ENCODE measurements at regions not wholly inside any gene's neighbourhood (a gene's known extent, or its start where the extent isn't known, plus 50 kb on each side); places are given as distances from the start of the nearest gene placed in this dataset.

DNA sequence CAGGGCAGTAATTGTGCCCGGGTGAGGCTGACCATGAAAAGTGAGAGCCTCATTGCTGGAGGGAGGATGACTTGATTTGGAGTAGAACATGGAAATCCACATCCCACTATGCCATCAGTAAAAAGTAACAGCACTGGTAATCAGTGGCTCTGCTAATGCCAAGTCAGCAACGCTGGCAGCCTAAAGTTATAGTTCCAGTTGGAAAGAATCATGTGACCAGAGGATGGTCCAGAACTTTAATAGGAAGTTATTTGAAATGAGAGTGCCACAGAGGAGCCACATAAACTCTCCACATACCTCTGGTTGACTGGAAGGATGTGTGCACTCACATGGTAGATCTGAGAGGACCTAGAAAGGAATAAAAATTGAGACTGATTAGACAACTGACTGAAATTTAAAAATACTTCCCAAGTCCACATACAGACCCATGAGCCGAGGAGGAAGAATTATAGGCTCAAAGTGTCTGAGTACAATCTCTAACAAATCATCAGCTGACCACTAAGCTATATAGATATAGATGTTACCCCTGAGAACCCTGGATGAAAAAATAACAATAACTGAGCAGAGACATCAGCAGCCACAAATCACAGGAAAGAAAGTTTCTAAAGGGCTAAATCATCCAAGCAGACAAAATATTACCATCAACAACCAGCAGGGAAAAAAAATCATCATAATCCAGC lies 346.8 kb downstream of the STK39 start:
- intact Hi-C loops (cut with DNase I) = no loop called here
- DNase-seq = no peak
- no peak for ATAC-seq (ENCODE audit: poor library complexity)

DNA sequence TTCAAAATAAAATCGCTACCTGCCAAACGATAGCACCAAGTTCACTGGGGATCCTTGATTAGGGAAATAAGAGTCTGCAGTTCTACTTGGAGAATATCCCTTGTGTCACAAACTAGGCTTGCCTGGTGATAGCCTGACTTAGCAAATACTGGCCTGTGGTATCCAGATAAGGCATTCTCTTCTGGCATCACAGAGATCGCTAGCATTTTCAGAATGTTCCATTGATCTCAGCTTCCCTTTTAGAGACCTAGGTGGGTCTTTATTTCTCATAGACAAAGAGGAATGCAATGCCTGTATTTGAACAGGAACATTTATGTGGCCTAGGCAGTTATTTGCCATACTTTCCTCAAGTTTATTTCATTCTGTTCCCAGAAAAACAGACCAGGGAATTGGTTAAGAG lies 349.1 kb downstream of the STK39 start:
- ATAC-seq (ENCODE audit: poor library complexity) (no peak), DNase-seq (no peak)
- intact Hi-C loops (cut with DNase I) = no loop called here

DNA sequence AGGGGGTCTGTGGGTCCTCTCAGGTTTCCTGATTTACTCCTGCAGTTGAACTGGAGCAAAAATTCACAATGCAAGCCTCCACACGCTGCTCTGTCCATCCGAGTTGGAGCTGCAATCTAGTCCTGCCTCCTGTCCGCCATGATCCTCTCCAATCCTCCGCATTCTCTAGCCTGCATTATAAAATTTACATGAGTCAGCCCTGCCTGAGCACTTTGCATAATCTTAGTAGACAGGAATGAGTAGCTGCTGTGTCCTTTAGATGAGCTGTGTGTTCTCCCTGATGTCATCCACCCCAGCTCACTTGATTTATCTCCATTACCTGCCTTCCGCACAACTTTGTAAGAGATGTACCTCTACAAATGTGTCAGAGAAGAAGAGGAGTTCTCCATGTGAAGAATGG lies 355.6 kb downstream of the STK39 start:
- intact Hi-C loops (cut with DNase I) = no loop called here
- DNase-seq (no peak), ATAC-seq (ENCODE audit: poor library complexity) (no peak)

DNA sequence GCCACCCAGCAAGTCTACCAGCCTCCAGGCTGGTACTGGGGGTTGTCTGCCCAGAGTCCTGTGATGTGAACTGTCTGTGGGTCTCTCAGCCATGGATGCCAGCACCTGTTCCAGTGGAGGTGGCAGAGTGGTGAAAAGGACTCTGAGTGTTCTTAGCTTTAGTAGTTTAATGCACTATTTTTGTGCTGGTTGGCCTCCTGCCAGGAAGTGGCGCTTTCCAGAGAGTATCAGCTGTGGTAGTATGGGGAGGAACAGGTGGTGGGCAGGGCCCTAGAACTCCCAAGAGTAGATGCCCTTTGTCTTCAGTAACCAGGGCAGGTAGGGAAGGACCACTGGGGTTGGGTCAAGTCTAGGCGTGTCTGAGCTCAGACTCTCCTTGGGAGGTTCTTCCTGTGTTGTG lies 356.7 kb downstream of the STK39 start:
- intact Hi-C loops (cut with DNase I) = no loop called here
- DNase-seq (no peak), ATAC-seq (ENCODE audit: poor library complexity) (no peak)

DNA sequence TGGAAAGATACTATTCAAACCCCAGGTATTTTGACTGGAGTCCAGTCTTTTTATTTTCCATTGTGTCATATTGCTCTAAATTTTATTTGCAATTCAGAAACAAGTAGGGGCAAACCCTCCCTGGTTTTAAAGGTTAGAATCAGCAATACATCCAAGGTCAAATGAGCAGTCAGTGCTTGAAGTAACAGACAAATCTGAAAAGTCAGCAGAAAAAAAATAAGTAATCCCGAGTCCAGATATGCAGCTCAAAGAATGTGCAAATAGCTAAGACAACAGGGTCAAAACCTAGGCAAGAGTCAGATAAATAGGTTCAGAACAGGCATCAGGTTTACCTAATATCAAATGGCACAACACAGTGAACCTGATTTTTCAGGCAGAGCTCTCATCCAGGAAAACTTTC lies 367.0 kb downstream of the STK39 start:
- ATAC-seq (ENCODE audit: poor library complexity) (no peak), DNase-seq (no peak)
- intact Hi-C loops (cut with DNase I) = no loop called here

DNA sequence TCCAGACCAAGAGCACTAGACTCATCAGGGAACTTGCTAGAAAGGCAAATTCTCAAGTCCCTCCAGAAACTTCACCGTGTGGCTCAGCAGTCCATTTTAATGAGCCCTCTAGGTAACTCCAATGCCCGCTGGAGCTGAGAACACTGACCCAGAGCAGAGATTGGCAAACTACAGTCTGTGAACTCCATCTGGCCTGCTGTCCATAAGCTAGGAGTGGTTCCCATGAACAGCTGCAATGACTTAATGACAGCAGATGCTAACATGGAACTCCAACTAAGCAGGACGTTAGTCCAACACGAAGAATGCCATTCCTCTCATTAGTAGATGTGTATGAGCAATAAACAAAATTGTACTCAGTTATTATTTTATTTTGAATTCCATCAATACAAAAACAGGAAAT lies 371.9 kb downstream of the STK39 start:
- intact Hi-C loops (cut with DNase I) = no loop called here
- ATAC-seq (ENCODE audit: poor library complexity) (no peak), DNase-seq (no peak)

DNA sequence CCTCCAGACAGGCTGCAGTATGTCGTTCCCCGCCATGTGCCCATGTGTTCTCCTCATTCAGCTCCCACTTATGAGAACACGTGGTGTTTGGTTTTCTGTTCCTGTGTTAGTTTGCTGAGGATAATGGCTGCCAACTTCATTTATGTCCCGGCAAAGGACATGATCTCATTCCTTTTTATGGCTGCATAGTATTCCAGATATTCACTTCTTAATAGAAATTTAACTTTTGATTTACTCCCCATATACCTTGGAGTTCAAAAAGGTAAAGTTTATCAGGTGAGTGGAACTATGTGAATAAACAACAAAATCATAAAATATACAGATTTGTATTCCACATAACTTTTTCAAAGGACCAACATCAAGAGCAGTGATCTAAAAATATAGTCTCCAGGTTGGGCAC lies 372.6 kb downstream of the STK39 start:
- DNase-seq (no peak), ATAC-seq (ENCODE audit: poor library complexity) (no peak)
- intact Hi-C loops (cut with DNase I) = no loop called here

DNA sequence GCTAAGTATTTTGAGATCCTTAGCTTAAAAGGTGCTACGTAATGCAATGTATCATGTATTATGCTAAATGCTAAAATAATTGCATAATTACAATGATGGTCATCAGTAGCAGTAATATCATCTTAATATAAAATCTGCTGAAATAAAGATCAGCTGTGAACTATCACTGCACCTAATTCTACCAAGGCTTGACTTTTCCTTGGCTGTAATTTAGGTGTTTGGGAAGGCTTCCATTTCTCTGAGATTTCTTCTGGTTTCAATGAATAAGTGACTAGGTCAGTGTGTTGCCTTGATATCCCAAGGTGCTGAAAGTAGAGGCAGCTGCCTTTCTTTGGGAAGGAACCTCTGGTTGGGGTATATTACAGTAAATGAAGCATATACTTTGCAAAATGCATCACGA lies 376.1 kb downstream of the STK39 start:
- DNase-seq (no peak), ATAC-seq (ENCODE audit: poor library complexity) (no peak)
- intact Hi-C loops (cut with DNase I) = no loop called here

DNA sequence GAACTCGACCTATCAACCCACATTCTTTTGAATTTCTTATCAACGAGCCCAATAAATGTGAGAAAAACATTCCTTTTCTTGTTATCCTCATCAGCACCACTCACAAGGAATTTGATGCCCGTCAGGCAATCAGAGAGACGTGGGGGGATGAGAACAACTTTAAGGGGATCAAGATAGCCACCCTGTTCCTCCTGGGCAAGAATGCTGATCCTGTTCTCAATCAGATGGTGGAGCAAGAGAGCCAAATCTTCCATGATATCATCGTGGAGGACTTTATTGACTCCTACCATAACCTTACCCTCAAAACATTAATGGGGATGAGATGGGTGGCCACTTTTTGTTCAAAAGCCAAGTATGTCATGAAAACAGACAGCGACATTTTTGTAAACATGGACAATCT lies 378.2 kb downstream of the STK39 start:
- no peak for ATAC-seq (ENCODE audit: poor library complexity)

DNA sequence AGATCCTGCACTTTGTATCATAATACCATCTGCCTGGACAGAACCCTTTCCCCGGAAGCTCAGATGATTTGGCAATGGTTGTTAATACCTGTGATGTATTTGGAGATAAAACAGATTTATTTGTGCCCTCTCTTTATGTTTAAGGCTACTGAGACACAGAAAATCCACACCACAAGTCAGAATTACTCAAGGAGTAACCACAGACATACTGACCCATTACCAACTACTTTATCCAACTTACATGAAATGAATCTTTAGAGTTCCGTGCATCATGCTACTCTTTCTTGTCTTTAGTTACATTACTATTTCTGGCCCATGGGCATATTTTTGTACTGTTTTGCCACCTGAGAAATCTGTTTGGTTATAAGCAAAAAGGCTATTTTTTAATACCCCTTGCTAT lies 384.0 kb downstream of the STK39 start:
- intact Hi-C loops (cut with DNase I) = no loop called here
- DNase-seq (no peak), ATAC-seq (ENCODE audit: poor library complexity) (no peak)

More for the DNA sequence above, 378.2 kb downstream of the STK39 start:
- DNase-seq = no peak
- intact Hi-C loops (cut with DNase I) = no loop called here

DNA sequence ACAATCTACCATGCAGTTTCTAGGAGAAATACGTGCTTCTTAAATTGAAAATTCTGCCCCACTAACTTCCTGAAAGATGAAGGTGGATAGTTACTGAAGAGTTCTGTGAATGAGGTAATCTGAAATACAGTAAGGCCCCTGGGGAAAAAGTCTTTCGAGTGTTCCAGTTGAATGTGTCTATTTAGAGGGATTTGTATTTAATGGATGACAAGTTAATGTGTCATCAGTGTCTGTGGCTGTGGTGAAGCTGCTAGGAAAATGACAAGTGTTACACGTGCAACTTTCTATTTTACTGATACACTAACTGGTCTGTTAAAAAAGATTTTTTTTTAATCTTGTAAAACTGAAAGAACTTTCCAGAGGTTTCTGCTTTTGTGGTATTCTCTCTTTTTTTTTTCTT lies 384.6 kb downstream of the STK39 start:
- no peak for ATAC-seq (ENCODE audit: poor library complexity)
- DNase-seq = no peak
- intact Hi-C loops (cut with DNase I) = no loop called here

DNA sequence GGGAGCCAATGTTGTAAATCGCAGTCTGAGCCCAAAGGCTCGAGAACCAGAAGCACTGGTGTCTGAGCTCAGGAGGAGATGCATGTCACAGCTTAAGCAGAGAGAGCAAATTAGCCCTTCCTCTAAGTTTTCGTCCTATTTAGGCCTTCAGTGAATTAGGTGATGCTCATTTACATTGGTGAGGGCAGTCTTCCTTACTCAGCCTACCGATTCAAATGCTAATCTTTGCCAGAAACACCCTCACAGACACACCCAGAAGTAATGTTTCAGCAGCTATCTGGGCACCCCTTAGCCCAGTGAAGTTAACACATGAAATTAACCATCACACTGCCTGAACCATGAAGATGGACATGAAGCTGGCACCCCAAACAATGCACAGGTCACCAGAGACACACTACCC lies 385.1 kb downstream of the STK39 start:
- intact Hi-C loops (cut with DNase I) = no loop called here
- DNase-seq (no peak), ATAC-seq (ENCODE audit: poor library complexity) (no peak)

DNA sequence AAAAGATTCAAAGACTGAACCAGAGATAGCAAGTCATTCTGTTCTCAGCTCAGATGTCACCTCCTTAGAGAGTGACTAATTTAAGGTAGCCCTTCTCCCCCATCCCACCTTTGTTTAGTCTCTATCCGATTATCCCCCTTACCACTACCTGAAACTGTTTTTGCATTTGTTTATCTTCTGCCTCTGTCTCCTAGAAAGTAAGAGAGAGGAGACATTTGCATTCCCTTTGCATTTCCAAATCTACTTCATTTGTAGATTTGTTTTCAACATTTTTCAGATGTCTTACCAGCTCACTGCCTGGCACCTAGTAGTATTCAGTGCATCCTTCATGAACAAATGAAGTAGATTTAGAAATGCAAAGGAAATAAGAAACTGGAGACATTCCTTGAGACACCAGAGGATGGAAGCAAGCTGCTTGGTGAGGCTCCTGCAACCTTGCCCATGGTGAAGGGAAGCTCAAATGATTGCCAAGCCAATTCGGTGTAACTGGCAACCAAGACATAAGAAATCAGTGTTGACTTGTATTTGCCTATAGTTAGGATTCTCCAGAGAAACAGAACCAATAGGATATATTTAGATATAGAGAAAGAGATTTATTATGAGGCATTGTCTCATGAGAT lies 385.7 kb downstream of the STK39 start:
- ATAC-seq (ENCODE audit: poor library complexity) (no peak), DNase-seq (no peak)
- intact Hi-C loops (cut with DNase I) = no loop called here

DNA sequence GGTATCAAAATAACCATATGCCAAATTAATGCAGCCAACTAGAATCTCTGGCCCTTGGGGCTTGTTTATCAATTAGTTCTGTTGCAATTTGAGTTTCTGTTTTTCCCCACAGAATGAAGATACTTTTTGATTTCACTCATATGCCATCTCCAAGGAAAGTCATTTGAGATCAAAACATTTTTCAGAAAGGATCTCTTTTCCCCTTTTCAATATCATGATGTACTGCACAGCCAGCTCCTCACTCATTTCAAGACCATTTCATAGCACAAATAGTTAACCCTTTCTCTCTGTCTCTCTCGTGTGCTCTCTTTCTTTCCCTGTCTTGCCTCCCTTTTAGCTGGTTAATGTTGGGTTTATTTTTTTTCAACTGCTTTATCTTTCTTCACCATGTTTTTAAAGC lies 387.3 kb downstream of the STK39 start:
- DNase-seq (no peak), ATAC-seq (ENCODE audit: poor library complexity) (no peak)
- intact Hi-C loops (cut with DNase I) = no loop called here

DNA sequence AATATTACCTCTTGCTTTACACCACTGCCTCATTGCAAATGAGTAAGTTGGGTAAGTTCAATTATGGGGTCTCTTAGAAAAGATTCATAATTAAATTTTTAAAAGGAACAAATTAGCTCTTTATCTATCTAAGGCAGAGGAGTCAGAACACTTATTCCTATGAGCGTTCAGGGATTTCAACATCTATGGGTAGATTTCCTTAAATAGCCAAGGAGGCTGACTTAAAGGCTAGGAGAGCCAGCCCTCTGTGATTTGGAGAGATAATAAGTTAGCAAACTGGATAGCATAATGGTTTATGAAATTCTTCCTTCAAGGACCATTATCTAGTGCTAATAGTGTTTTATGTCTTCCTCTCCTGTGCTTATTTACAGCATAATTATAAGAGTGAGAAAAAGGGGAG lies 387.7 kb downstream of the STK39 start:
- intact Hi-C loops (cut with DNase I) = no loop called here
- DNase-seq = no peak
- ATAC-seq (ENCODE audit: poor library complexity) = no peak

DNA sequence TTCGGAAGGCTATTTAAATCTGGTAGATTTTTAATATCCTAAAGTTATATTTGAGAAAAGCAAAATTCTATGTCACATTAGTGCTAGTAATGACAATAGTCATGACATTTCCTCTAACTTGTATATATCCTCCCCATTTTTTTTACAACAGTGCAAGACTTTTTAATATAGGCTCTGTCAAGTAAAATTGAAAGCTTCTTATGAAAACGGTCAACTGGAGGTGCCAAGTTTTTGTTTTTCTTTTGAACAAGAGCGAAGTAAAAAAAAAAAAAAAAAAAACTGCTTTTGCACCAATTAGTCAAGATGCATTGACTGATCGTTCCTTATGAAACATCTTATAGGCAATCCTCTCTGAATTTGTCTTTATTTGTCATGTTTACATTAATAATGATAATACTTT lies 389.3 kb downstream of the STK39 start:
- intact Hi-C loops (cut with DNase I) = no loop called here
- ATAC-seq (ENCODE audit: poor library complexity) = no peak
- no peak for DNase-seq

DNA sequence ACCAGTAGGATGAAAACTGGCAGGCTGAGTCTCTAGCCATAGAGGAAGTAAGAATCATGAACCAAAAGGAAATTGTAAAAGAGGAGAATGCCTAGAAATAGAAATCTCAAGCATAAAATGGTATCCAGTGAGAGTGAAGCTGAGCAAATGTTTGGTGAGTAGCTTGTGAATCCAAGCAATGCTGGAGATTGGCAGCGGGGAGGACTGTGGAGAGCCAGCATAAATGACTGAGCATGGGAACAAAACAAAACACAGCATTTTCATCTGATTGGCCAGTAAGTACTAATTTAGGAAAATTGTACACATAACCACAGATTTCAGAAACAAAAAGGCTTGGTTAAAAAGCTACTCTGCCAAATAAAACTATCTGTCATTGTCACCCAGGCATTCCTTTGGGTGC lies 390.0 kb downstream of the STK39 start:
- DNase-seq (no peak), ATAC-seq (ENCODE audit: poor library complexity) (no peak)
- intact Hi-C loops (cut with DNase I) = no loop called here

DNA sequence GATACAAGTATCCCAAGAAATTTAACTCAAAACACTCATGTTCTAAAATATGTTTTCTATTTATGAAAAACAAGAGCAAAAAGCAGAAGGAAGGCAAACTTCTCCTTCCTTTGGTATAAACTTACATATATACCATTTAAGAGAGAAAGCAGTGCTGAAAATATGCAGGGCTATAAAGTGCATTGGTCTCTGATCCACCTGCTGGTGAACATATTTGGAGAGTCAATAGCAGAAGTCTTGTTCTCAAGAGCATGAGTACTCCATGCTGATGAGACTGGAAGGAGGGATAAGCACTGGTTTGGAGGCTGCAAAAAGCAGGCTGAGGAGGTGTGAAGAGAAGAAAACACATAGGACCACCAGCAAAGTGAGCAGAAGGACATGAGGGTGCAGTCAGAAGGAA lies 391.2 kb downstream of the STK39 start:
- intact Hi-C loops (cut with DNase I) = no loop called here
- ATAC-seq (ENCODE audit: poor library complexity) (no peak), DNase-seq (no peak)

DNA sequence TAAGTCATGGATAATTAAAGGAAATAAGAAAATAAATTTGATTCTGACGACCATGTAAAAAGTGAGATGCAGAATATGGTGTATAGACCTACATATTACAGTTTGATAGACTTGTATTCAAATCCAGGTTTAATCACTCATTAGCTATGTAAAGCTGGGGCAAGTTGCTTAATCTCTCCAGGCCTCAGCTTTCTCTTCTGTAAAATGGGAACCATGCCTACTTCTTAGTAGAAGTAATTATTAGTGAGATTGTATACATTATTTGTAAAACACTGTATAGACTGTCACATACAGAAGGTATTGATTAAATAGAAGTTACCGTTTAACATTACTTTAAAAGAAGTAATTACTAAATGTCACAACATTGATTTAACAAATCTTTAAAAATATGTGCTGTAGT lies 392.2 kb downstream of the STK39 start:
- DNase-seq (no peak), ATAC-seq (ENCODE audit: poor library complexity) (no peak)
- intact Hi-C loops (cut with DNase I) = no loop called here

DNA sequence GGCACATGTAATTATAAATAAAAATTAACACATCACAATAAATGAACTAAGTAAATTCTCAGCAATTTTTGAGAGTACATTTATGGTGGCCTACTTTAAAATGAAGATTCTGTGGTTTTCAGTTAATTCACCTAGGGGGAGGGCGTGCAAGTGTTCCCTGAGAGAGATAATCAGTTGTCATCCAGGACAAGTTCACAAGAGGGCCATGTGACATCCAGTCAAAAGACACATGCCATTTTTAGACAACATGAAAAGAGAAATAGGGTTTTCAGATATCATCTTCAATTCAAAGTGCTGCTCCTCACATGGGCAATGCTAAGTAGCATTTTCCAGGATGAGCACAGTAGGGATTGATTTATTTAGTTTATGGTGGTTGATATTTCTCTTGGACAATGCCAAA lies 393.7 kb downstream of the STK39 start:
- no peak for DNase-seq
- no peak for ATAC-seq (ENCODE audit: poor library complexity)
- intact Hi-C loops (cut with DNase I) = no loop called here

DNA sequence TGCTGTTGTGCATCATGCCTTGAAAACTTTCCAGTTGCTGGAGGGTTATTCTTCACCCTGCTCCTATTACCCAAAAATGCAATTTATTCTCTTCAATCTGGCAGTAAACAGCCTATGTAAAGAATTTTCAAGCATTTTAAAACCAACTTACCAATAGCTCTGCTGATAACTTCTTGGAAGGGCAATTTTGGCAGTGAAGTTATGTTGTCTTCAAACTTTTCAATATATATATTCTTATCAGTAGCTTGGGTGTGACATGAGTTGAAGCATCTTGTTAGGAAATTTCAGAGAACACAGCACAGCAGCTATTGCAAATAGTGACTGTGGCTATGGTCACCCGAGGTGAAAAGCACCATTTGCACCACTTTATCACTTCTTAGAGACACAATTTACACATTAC lies 395.5 kb downstream of the STK39 start:
- ATAC-seq (ENCODE audit: poor library complexity) (no peak), DNase-seq (no peak)
- intact Hi-C loops (cut with DNase I) = no loop called here

Data from Right ventricle myocardium superior (tissue), 1 donor.